A673 (cell line): ENCODE measurements at regions not wholly inside any gene's neighbourhood (a gene's known extent, or its start where the extent isn't known, plus 50 kb on each side); places are given as distances from the start of the nearest gene placed in this dataset.

Source experiments
- BruUV-seq: library from RNA; stranded (reverse); fragments of 400-500 nt; replicated peaks from 2 replicates; lab custom pipeline; 2021; lab: Mats Ljungman, UMichigan
- CTCF ChIA-PET: fragments of 300-600 bp; sonication (Branson Sonifier 250); formaldehyde crosslinking; loops from one replicate; lab custom pipeline; 2022; ENCODE audit warnings: antibody characterized with exemption; lab: Charles Lee
- POLR2A ChIA-PET: fragments of 300-600 bp; sonication (Branson Sonifier 250); formaldehyde crosslinking; loops from one replicate; lab custom pipeline; 2022; ENCODE audit warnings: antibody characterized with exemption; ENCODE audit not compliant: low non-redundant PET; lab: Charles Lee
- DNase-seq: peaks from one replicate; pipeline ENCODE4 v3.0.0-alpha.2; 2015; ENCODE audit warnings: low spot score
- H3K27ac ChIP-seq: fragments of 200-600 bp; sonication (generic); 2 replicates; pipeline ENCODE4 v1.5.1; 2016; ENCODE audit warnings: mixed run types, low read depth, mild to moderate bottlenecking, mixed read lengths, antibody characterized with exemption, low read length; ENCODE audit not compliant: poor library complexity, severe bottlenecking
- H3K27me3 ChIP-seq: fragments of 200-600 bp; sonication (generic); replicated peaks from 2 replicates; pipeline ENCODE4 v1.6.1; 2017; ENCODE audit warnings: mixed run types, low read depth, mild to moderate bottlenecking, mixed read lengths, antibody characterized with exemption, low read length; ENCODE audit not compliant: insufficient read depth, poor library complexity
- H3K36me3 ChIP-seq: fragments of 200-600 bp; sonication (generic); 2 replicates; pipeline ENCODE4 v1.6.1; 2016; ENCODE audit warnings: mixed run types, mild to moderate bottlenecking, mixed read lengths, antibody characterized with exemption, low read length; ENCODE audit not compliant: insufficient read depth, poor library complexity, severe bottlenecking
- H3K4me1 ChIP-seq: fragments of 200-600 bp; sonication (generic); 2 replicates; pipeline ENCODE4 v1.6.1; 2017; ENCODE audit warnings: mixed run types, mild to moderate bottlenecking, mixed read lengths, antibody characterized with exemption, low read length; ENCODE audit not compliant: insufficient read depth, poor library complexity, severe bottlenecking
- H3K4me3 ChIP-seq: fragments of 200-600 bp; sonication (generic); 2 replicates; pipeline ENCODE4 v1.5.1; 2016; ENCODE audit warnings: low read depth, mixed run types, mild to moderate bottlenecking, mixed read lengths, low read length; ENCODE audit not compliant: poor library complexity, severe bottlenecking
- H3K9me3 ChIP-seq: fragments of 200-600 bp; sonication (generic); 2 replicates; pipeline ENCODE4 v1.6.1; 2016; ENCODE audit warnings: mixed run types, low read depth, mild to moderate bottlenecking, mixed read lengths, antibody characterized with exemption, low read length; ENCODE audit not compliant: poor library complexity, severe bottlenecking
- CTCF ChIP-seq: fragments of 300-800, 200-600 bp; sonication (generic); conservative IDR thresholded peaks from 2 replicates; pipeline ENCODE4 v1.5.1; 2017; ENCODE audit warnings: low read depth, mild to moderate bottlenecking, antibody characterized with exemption, low read length, moderate library complexity, mixed read lengths
- EZH2 ChIP-seq: fragments of 200-600 bp; sonication (generic); IDR thresholded peaks from 2 replicates; pipeline ENCODE4 v1.6.1; 2017; ENCODE audit warnings: borderline replicate concordance, low read depth, mild to moderate bottlenecking, mixed read lengths, antibody characterized with exemption, low read length; ENCODE audit not compliant: poor library complexity, severe bottlenecking
- intact Hi-C: fragments of 100-400 bp; cut with micrococcal nuclease; formaldehyde crosslinking; loops from one replicate; pipeline ENCODE4 v1.10.0; 2022; ENCODE audit not compliant: unreplicated experiment

- intact Hi-C loops, result no loop called here
- ChIA-PET CTCF (no interaction called here), POLR2A (no interaction called here)
- BruUV-seq, result no TSS peak
- H3K27me3 ChIP-seq, result peaks cover 91% of the 10 kb centered on the region
- no peak overlapping the region for H3K27ac ChIP-seq
- H3K9me3 ChIP-seq, result no peaks in the 10 kb centered on the region
- H3K4me3 ChIP-seq, result no peak overlapping the region
- H3K36me3 ChIP-seq, result no peaks in the 10 kb centered on the region
- TF ChIP-seq CTCF (no peak), EZH2 (no peak)
- no peaks in the 10 kb centered on the region for H3K4me1 ChIP-seq
- no peak for DNase-seq
Observed at GRCh38 chr4:188647820-188648370, 508.7 kb downstream of the TRIML1 start.

- Histone ChIP-seq H3K4me3 (no peak overlapping the region), H3K27ac (no peak overlapping the region), H3K9me3 (no peaks in the 10 kb centered on the region), H3K27me3 (peaks cover 80% of the 10 kb centered on the region), H3K36me3 (no peaks in the 10 kb centered on the region), H3K4me1 (no peaks in the 10 kb centered on the region)
- POLR2A ChIA-PET, result no interaction called here
- no peak for TF ChIP-seq CTCF
- TF ChIP-seq EZH2, result no peak
- CTCF ChIA-PET, result no interaction called here
- BruUV-seq, result no TSS peak
- intact Hi-C loops, result no loop called here
- DNase-seq, result no peak
Observed at GRCh38 chr4:188649635-188650034, 510.4 kb downstream of the TRIML1 start.

- BruUV-seq, result no TSS peak
- TF ChIP-seq CTCF, result no peak
- no peak for TF ChIP-seq EZH2
Observed at GRCh38 chr4:188650516-188650915, 511.3 kb downstream of the TRIML1 start.

More at GRCh38 chr4:188650516-188650915, 511.3 kb downstream of the TRIML1 start:
- ChIA-PET POLR2A (no interaction called here), CTCF (no interaction called here)
- Histone ChIP-seq H3K27me3 (peaks cover 77% of the 10 kb centered on the region), H3K36me3 (no peaks in the 10 kb centered on the region), H3K9me3 (no peaks in the 10 kb centered on the region), H3K4me3 (no peak overlapping the region), H3K27ac (no peak overlapping the region), H3K4me1 (no peaks in the 10 kb centered on the region)
- intact Hi-C loops, result no loop called here
- DNase-seq, result no peak
